ENCODE measurements at regions not wholly inside any gene's neighbourhood (a gene's known extent, or its start where the extent isn't known, plus 50 kb on each side); places are given as distances from the start of the nearest gene placed in this dataset.
"Not testable (repeated sequence)": the region's sequence is repeated elsewhere in the genome, so short reads cannot be mapped to it uniquely, and the experiment has no call there.

- DNase-seq, result no peak
These were observed 52.7 kb upstream of the SERBP1 start for GRCh38 chr1:67482733-67483482.

DNA sequence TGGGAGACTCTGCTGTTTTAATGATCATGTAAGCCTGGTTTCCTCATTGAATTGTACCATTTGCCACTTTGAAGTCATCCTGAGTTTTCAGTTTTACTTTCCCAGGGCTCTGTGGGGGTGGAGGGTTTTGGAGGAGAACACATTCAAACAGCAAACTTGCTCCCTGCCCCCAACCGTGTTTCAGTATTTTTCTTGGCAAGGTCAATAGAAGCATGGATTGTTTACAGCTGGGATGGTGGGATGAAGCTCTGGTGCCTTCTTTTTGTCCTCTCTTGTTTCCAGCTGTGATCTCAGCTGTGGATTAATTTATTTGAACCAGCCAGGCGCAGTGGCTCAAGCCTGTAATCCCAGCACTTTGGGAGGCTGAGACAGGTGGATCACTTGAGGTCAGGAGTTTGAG is 54.3 kb upstream of the SERBP1 start:
- DNase-seq, result no peak

DNA sequence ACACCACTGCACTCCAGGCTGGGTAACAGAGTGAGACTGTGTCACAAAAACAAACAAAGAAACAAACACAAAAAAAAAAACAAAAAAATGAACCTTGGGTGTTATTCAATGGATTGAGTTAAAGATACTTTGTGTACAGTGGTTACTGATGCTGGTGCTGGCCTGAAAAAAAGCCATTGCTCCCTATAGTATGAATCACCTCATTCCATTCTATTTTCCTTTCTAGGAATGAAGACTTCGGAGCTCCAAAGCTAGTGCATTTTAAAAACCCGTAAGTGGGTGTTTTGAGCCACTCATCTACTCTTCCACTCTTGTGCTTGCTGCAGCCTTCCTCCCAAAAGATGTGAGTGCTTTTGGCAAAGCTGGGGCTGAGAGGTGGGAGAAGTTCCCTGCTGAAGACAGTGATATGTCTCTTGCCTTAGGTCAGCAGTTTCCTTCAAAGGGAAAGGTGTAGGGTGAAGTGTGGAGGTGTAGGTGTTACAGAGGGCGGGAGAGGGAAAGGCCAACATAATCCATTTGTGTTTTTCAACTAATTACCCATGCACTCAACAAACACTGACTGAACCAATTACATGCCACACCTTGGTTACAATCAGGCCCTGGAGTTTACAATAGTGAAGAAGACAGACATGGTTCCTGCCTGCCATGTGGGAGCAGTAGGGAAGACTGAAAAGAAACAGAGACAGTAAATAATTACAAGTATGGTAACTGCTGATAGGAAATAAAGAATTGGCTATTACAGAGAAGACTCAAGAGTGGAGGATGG is 55.0 kb upstream of the SERBP1 start:
- DNase-seq, result no peak

- DNase-seq, result peak; percentile 14
These were observed 59.4 kb upstream of the SERBP1 start for GRCh38 chr1:67489643-67490042.

DNA sequence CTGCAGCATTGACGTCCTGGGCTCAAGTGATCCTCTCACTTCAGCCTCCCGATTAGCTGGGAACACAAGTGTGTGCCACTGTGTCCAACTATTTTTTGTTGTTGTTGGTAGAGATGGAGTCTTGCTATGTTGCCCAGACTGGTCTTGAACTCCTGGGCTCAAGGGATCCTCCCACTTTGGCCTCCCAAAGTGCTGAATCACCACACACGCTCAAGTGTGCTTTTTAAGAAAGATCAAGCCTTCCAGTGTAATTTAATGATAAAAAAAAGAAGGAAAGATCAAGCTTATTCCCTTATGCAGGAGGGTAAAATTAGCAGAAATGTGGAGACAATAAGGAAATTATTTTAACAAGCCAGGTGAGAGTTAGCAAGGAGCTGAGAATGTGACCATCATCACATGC is 61.1 kb upstream of the SERBP1 start:
- DNase-seq, result no peak

GRCh38 chr1:67493148-67493547 is 62.9 kb upstream of the SERBP1 start:
- DNase-seq, result no peak

DNA sequence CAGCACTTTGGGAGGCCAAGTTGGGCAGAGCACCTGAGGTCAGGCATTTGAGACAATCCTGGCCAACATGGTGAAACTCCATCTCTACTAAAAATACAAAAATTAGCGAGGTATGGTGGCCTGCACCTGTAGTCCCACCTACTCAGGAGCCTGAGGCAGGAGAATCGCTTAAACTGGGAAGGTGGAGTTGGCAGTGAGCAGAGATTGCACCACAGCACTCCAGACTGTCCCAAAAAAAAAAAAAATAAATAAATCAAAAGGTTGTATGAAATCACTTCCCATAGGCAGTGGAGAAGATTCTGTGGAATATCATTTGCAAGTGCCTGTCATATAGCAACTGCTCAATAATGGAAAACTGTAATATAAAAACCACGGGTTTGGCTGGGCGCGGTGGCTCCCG is 65.1 kb upstream of the SERBP1 start:
- no peak for DNase-seq

- peak; percentile 21 for DNase-seq
These were observed 66.1 kb upstream of the SERBP1 start for GRCh38 chr1:67496329-67496728.

GRCh38 chr1:67500413-67500959 is 70.3 kb upstream of the SERBP1 start:
- peak; percentile 92 for DNase-seq

DNA sequence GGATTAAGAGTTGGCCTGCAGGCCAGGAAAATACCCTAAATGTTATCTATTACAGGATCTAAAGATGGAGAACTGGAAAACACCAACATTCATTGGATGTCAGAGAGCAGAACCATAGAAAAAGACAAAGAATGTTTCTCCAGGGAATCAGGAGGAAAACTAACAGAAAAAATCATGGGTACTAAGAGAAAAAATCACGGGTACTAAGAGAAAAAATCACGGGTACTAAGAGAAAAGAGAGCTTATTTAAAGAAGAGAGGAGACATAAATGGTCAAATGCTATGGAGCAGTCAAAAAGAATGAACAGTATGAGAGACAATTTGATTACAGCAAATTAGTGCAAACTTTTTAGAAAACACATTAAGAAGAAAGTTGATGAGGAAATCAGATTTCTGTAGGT is 73.8 kb upstream of the SERBP1 start:
- no peak for DNase-seq

GRCh38 chr1:67513392-67514294 is 83.4 kb upstream of the SERBP1 start:
- not testable (repeated sequence) for DNase-seq

DNA sequence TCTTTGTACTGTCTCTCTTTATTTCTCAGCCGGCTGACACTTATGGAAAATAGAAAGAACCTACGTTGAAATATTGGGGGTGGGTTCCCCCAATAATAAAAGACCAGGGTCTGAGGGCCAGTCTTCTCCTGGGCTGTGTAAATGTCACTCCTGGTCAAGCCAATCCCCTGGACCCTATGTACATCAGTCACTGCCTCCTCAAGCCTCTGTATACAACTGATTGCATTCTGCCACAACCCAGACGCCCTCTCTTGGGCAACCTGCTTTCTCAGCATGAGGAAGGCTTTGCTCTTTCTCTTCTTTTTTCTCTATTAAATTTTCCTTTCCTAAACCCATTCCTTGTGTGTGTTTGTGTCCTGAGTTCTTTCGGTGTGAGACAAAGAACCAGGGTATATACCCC is 84.1 kb upstream of the SERBP1 start:
- DNase-seq, result no peak

DNA sequence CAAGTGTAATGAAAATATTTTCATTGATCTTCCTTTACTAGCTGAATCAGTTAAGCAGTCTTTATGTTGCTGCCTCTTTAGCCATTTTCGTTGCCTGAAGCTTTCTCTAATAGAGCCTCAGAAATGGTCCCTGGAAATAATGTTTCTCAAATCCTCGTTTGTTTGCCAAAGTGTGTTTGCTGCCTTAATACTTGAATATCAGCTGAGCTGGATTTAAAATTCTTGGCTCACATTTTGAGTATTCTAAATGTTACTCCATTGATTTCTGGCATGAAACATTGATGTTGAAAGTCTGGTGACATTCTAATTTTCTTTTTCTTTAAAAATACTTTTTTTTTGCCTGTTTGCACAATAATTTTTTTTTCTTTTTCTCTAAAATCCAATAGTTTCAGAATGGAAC is 84.6 kb upstream of the SERBP1 start:
- DNase-seq, result no peak

DNA sequence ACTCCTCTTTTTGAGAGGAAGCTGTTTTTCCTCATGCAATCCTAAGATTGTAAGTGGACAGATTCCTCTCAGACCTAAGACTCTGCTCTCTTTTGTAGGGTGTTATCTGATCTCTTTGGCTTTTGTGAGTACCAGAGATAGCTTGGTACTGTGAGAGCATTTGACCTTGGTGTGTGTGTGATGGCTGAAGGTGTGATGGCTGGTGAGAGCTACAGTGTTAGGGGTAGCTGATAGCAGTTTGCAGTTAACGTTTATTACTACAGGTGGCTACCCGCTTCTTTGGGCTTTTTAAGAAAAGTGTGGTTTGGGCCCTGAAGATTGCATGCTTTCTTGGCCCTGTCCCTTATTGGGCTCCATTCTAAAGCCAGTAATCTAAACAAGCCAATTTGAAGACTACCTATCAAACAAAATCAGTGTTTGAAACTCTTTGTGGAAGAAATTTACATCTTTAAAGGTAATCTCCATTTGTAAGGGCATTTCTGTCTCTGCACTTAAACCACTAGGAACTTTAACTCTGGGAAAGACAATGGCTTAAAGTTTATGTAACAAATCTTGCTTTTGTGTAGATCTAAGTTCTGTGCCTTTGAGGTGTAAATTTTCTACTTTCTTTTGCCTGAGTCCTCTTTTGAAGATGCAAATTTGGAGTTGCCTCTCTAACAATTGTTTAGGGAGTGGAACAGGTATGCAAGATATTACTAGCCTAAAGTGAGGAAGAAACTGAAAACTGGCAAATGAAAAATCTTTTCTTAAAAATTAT is 85.3 kb upstream of the SERBP1 start:
- DNase-seq, result no peak

- DNase-seq, result no peak
These were observed 86.8 kb upstream of the SERBP1 start for GRCh38 chr1:67517046-67517445.

GRCh38 chr1:67522001-67522441 is 91.8 kb upstream of the SERBP1 start:
- DNase-seq, result no peak

- no peak for DNase-seq
These were observed 92.6 kb upstream of the SERBP1 start for GRCh38 chr1:67522793-67523192.

DNA sequence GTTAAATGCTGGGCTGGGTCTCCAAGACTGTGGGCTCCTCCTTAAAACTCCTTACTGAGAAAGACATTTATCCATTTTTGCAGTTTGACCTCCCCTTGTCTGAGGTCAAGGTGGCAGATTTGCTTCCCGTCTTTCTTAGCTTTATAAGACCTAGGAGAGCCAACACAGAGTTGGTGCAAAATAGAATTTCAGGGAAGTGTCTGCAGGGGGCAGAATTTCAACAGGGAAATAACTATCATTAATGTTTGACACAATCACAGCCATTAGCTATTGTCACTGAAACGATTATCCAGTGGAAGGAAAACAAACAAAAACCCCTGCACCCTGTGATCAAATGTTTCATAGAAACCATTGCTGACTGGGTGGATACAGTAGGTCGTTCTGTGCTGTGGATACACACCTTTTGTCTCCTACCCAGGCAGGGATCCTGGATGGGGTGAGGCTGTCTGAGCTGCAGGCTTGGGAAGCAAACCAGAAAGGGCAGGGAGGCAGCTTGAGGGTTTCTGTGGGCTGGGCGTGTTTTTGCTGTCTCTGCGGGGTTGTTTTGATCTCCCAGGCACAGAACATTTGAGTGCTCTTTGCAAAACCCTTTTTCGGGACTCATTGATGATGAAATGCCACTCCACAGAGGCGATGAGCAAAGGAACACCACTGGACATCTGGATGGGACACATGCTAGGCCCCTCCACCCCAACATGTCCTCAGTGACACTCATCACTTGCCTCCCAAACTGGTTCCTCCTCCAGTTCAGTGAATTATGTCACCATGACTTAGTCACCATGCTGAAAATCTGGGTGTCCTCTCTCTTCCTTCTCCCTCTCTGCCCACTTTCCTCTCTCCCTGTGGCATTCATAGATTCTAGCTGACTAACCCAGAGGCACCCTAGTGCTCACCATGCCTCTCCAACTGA is 94.2 kb upstream of the SERBP1 start:
- DNase-seq, result no peak

DNA sequence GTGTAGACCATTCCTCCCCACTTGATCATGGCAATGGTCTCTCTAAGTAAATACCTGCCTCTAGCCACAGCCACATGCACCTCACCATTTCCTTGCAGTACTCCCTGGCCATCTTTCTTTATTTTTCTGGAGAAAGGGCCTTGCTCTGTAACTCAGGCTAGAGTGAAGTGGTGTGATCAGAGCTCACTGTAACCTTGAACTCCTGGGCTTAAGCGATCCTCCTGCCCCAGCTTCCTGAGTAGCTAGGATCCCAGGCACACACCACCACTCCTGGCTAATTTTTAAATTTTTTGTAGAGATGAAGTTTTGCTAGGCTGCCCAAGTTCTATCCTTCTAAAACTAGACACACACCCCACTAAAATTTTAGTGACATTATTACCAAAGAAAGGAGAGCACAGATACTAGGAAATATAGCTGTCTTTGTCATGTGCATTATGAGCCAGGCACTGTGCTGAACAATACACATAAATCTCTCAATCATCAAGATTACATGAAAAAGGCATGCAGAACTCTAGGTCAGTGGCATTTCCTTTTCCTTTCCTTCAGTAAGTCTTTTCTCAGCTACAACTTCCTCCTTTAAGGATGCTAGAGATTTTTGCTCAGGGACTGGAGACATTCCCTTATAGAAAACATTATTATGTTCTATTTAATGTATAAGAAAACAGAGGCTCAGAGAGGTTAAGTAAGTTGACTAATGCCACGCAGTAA is 95.0 kb upstream of the SERBP1 start:
- no peak for DNase-seq

DNA sequence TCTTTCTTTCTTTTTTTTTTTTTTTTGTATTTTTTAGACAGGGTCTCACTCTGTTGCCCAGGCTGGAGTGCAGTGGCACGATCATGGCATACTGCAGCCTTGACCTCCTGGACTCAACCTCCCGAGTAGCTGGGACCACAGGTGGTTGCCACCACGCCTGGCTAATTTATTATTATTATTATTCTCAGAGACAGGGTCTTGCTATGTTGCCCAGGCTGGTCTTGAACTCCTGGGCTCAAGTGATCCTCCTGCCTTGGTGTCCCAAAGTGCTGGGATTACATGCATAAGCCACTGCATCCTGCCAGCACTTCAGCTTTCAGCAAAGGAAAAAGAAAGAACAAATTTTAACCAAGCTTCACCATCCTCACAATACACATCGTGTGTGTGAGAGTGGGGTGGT is 97.9 kb upstream of the SERBP1 start:
- no peak for DNase-seq

DNA sequence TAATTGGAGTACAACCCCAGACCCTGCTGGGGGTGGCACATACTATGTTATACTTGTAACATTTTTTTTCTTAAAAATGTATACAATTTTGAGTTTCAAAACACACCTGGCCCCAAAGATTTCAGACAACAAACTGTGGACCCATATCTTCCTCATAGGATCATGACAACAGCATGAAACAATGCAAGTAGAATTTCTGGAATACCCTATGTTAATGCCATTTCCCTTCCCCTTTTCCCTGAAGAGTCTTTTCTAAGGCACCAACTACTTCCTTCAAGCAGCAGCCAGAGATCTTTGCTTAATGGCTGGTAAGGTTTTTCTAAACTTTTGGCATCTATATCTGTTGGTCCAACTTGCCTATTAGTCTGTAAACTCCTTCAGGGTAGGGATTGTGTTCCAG is 99.9 kb upstream of the SERBP1 start:
- no peak for DNase-seq
